Uterus (tissue), 2 donors: ENCODE measurements at regions not wholly inside any gene's neighbourhood (a gene's known extent, or its start where the extent isn't known, plus 50 kb on each side); places are given as distances from the start of the nearest gene placed in this dataset.

ENCODE experiments used
- CTCF ChIP-seq, 4 experiments: fragments of 200-600 bp in 2 of 4; fragments of 450-650 bp in 2 of 4; sonication (generic) in 2 of 4; IDR thresholded peaks; one replicate each; pipeline ENCODE4 v1.5.1; 2016 to 2019; ENCODE audit warnings: antibody characterized with exemption in 4 of 4, mild to moderate bottlenecking in 2 of 4, moderate library complexity in 1 of 4
- POLR2A ChIP-seq, 2 donors: fragments of 450-650 bp; IDR thresholded peaks; one replicate each; pipeline ENCODE4 v1.6.1; 2016; ENCODE audit warnings: antibody characterized with exemption in 2 of 2, mild to moderate bottlenecking in 1 of 2, moderate library complexity in 1 of 2

DNA sequence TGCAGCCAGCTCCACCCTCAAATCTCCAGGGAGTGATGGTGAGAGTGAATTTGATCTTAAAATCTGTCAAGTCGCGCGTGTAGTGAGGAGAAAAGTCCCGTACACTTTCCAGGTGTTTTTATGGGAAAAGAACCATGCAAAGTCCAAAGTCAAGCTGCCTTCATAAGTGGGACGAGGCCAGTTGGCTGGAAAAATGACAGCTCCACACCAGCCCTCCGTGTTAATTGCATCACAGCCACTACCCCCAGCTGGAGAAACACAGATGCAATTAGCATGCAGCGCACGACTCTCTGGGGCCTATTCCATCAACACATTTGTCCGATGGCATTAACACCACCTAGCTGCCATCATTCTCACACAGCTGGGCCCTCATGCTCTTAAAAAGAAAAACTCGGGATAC lies 68.4 kb downstream of the KLHDC7A start:
- TF ChIP-seq CTCF (IDR thresholded peaks at IDR 0.05) (no peak), POLR2A (IDR thresholded peaks at IDR 0.05) (no peak)
